Fibroblast of gingiva (primary cell): ENCODE measurements at regions not wholly inside any gene's neighbourhood (a gene's known extent, or its start where the extent isn't known, plus 50 kb on each side); places are given as distances from the start of the nearest gene placed in this dataset.

Experiments
- DNase-seq: peaks from one replicate; pipeline ENCODE4 v3.0.0-alpha.2; 2011; ENCODE audit warnings: low read depth

GRCh38 chr14:82138431-82138830 is 604.8 kb upstream of the SEL1L start:
- no peak for DNase-seq

- no peak for DNase-seq
Observed at GRCh38 chr14:82146846-82147245, 613.2 kb upstream of the SEL1L start.

GRCh38 chr14:82153689-82154088 is 620.0 kb upstream of the SEL1L start:
- no peak for DNase-seq

GRCh38 chr14:82159624-82160023 is 626.0 kb upstream of the SEL1L start:
- DNase-seq: no peak

- DNase-seq: no peak
Observed at GRCh38 chr14:82180139-82180538, 646.5 kb upstream of the SEL1L start.

GRCh38 chr14:82182646-82183045 is 649.0 kb upstream of the SEL1L start:
- no peak for DNase-seq

- DNase-seq: no peak
Observed at GRCh38 chr14:82190742-82191141, 657.1 kb upstream of the SEL1L start.

- DNase-seq: no peak
Observed at GRCh38 chr14:82192387-82192786, 658.7 kb upstream of the SEL1L start.

- no peak for DNase-seq
Observed at GRCh38 chr14:82223276-82223675, 689.6 kb upstream of the SEL1L start.

- no peak for DNase-seq
Observed at GRCh38 chr14:82224610-82225009, 691.0 kb upstream of the SEL1L start.

- no peak for DNase-seq
Observed at GRCh38 chr14:82230748-82231147, 697.1 kb upstream of the SEL1L start.

GRCh38 chr14:82238649-82239048 is 705.0 kb upstream of the SEL1L start:
- DNase-seq: no peak

GRCh38 chr14:82239223-82239622 is 705.6 kb upstream of the SEL1L start:
- DNase-seq: no peak

GRCh38 chr14:82244791-82245190 is 711.1 kb upstream of the SEL1L start:
- no peak for DNase-seq

- DNase-seq: no peak
Observed at GRCh38 chr14:82251494-82251893, 717.8 kb upstream of the SEL1L start.

GRCh38 chr14:82270286-82270685 is 736.6 kb upstream of the SEL1L start:
- no peak for DNase-seq

GRCh38 chr14:82298811-82299210 is 765.2 kb upstream of the SEL1L start:
- no peak for DNase-seq

- DNase-seq: no peak
Observed at GRCh38 chr14:82309199-82309598, 775.5 kb upstream of the SEL1L start.

- DNase-seq: no peak
Observed at GRCh38 chr14:82313889-82314288, 780.2 kb upstream of the SEL1L start.

GRCh38 chr14:82328442-82328841 is 794.8 kb upstream of the SEL1L start:
- DNase-seq: no peak

- no peak for DNase-seq
Observed at GRCh38 chr14:82341261-82341810, 807.7 kb upstream of the SEL1L start.

GRCh38 chr14:82342596-82342995 is 808.9 kb upstream of the SEL1L start:
- DNase-seq: no peak

- DNase-seq: no peak
Observed at GRCh38 chr14:82345184-82345583, 811.5 kb upstream of the SEL1L start.

- no peak for DNase-seq
Observed at GRCh38 chr14:82354126-82354525, 820.5 kb upstream of the SEL1L start.

- DNase-seq: no peak
Observed at GRCh38 chr14:82359201-82359600, 825.5 kb upstream of the SEL1L start.
